OCI-LY7 (cell line): ENCODE measurements at regions not wholly inside any gene's neighbourhood (a gene's known extent, or its start where the extent isn't known, plus 50 kb on each side); places are given as distances from the start of the nearest gene placed in this dataset.

Source experiments
- CTCF ChIP-seq: fragments of 200-600 bp; sonication (generic); conservative IDR thresholded peaks from 2 replicates; pipeline ENCODE4 v1.5.1; 2014; ENCODE audit warnings: mild to moderate bottlenecking, antibody characterized with exemption, low read length, moderate library complexity, mixed read lengths
- EZH2phosphoT487 ChIP-seq: fragments of 200-600 bp; sonication (generic); IDR thresholded peaks from 2 replicates; pipeline ENCODE4 v1.6.1; 2018; ENCODE audit warnings: low read depth, borderline replicate concordance, mild to moderate bottlenecking, mixed run types, antibody characterized with exemption, low read length, moderate library complexity, mixed read lengths

- TF ChIP-seq CTCF (no peak), EZH2phosphoT487 (no peak)
Measured at GRCh38 chrX:79572566-79572965, 205.4 kb upstream of the ITM2A start.
